Activated CD8-positive, alpha-beta memory T cell treated with anti-CD3 and anti-CD28 coated beads, Interleukin-2, amount 10 ng/mL, durations not matched to agents 7 days and 5 days (primary cell): ENCODE measurements at regions not wholly inside any gene's neighbourhood (a gene's known extent, or its start where the extent isn't known, plus 50 kb on each side); places are given as distances from the start of the nearest gene placed in this dataset.

Source experiments
- ATAC-seq: fragments of 150-1000 bp; cut with Tn5 transposase; one replicate; pipeline ENCODE4 v1.10.0; 2021; ENCODE audit warnings: moderate library complexity
- CTCF ChIA-PET: fragments of 350-600 bp; sonication (Branson Sonifier 250); formaldehyde crosslinking; loops from one replicate; lab custom pipeline; 2021; ENCODE audit warnings: antibody characterized with exemption; lab: Charles Lee
- DNase-seq: peaks from one replicate; pipeline ENCODE4 v3.0.0-alpha.2; 2020
- H3K27ac Mint-ChIP-seq: one replicate; pipeline ENCODE4 v1.8.0; 2021; ENCODE audit warnings: mild to moderate bottlenecking, mixed read lengths
- H3K27me3 Mint-ChIP-seq: one replicate; pipeline ENCODE4 v1.8.0; 2021; ENCODE audit warnings: mixed read lengths
- H3K36me3 Mint-ChIP-seq: one replicate; pipeline ENCODE4 v1.8.0; 2021; ENCODE audit warnings: mild to moderate bottlenecking, mixed read lengths
- H3K4me1 Mint-ChIP-seq: one replicate; pipeline ENCODE4 v1.8.0; 2021; ENCODE audit warnings: mixed read lengths
- H3K4me3 Mint-ChIP-seq: one replicate; pipeline ENCODE4 v1.8.0; 2021; ENCODE audit warnings: mild to moderate bottlenecking, moderate library complexity, mixed read lengths
- H3K9me3 Mint-ChIP-seq: one replicate; pipeline ENCODE4 v1.8.0; 2022; ENCODE audit warnings: low read depth, mixed read lengths

DNA sequence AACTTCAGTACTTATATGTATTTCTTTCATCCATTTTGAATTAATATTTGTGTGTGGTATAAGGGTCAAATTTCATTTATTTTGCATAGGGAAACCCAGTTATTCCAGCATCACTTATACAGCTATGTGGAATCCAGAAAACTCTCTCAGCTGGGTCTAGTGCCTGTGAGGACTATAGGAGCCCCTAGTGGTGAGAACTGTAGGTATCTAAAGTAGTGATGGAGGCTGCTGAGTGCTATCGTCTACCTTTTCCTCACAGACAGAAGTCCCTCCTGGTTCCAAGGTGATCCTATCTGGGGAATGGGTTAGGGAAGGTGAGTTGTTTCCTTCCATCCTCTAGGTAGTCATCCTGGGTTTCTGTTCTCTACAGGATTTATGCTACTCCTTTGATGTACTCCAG lies 352.0 kb upstream of the C1orf87 start:
- DNase-seq, result no peak
- Mint-ChIP-seq H3K27me3 (no peaks in the 10 kb centered on the region), H3K4me3 (no peak overlapping the region), H3K27ac (no peak overlapping the region), H3K9me3 (no peaks in the 10 kb centered on the region), H3K36me3 (no peaks in the 10 kb centered on the region), H3K4me1 (no peaks in the 10 kb centered on the region)
- ATAC-seq, result no peak
- CTCF ChIA-PET, result no interaction called here

DNA sequence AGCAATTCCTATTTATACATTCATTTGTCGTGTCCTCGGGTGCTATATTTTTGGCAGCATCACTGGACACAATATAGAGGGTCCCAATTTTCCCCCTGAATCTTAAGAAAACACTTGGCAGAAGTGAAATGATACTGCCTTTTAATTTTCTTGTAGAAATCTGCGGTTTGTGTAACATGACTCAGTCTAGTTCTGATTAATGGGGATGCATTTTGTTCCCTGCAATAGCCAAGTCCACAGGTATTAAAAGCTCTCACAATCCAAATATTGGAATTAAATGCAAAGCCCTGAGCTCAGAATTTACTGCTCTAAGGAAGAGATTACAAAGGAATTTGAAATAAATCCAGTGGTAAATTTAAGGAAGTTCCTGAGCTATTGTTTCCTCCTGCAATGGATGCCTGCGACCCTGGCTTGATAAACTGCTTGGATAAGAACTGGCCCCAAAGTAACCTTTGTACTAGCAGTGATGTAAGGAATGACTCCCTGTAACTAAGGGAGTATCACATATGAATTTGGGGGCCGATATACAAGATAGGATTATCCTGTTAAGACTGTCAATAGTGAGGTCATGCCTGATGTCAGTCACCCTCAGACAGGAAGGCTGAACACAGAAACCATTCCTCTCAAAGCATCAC lies 349.7 kb upstream of the C1orf87 start:
- Mint-ChIP-seq H3K4me3 (no peak overlapping the region), H3K27ac (no peak overlapping the region), H3K9me3 (no peaks in the 10 kb centered on the region), H3K27me3 (no peaks in the 10 kb centered on the region), H3K36me3 (no peaks in the 10 kb centered on the region), H3K4me1 (no peaks in the 10 kb centered on the region)
- DNase-seq (no peak), ATAC-seq (no peak)
- CTCF ChIA-PET, result no interaction called here

DNA sequence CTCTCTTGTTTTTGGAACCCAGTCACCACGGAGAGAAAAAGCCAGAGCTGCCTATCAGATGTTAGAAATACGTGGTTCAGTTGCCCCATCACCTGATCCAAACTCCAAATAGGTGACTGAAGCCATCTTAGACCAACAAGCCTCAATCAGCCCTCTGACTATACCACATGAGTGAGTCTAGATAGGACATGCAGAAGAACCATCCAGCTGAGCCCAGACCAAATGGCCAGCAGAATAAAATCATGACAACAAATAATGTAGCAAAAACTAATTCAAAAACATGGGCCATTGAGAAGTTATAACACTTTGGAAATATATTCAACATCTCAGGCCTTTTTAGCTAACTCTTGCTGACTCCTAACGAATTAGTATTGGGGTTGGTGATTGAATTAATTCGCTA lies 348.4 kb upstream of the C1orf87 start:
- no peak overlapping the region for H3K27ac Mint-ChIP-seq
- CTCF ChIA-PET, result no interaction called here
- H3K27me3 Mint-ChIP-seq, result no peaks in the 10 kb centered on the region
- DNase-seq (no peak), ATAC-seq (no peak)
- no peaks in the 10 kb centered on the region for H3K9me3 Mint-ChIP-seq
- H3K36me3 Mint-ChIP-seq, result no peaks in the 10 kb centered on the region
- H3K4me1 Mint-ChIP-seq, result no peaks in the 10 kb centered on the region
- H3K4me3 Mint-ChIP-seq, result no peak overlapping the region

DNA sequence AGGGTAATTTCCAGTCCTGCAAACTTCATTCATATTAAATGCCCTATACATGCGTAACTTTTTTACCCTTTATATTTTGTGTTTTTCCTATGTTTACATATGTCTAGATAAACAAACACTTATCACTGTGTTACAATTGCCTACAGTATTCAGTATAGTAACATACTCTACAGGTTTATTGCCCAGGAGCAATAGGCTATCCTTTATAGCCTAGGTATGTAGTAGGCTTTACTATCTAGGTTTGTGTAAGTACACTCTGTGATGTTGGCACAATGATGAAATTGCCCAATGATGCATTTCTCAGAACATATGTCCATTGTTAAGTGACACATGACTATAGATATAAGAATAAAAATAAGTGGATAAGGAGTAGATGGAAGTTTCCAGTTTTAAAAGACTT lies 345.5 kb upstream of the C1orf87 start:
- no peak for DNase-seq
- Mint-ChIP-seq H3K27me3 (no peaks in the 10 kb centered on the region), H3K9me3 (no peaks in the 10 kb centered on the region), H3K36me3 (no peaks in the 10 kb centered on the region), H3K4me3 (no peak overlapping the region), H3K27ac (no peak overlapping the region), H3K4me1 (no peaks in the 10 kb centered on the region)
- CTCF ChIA-PET, result no interaction called here
- ATAC-seq, result no peak

DNA sequence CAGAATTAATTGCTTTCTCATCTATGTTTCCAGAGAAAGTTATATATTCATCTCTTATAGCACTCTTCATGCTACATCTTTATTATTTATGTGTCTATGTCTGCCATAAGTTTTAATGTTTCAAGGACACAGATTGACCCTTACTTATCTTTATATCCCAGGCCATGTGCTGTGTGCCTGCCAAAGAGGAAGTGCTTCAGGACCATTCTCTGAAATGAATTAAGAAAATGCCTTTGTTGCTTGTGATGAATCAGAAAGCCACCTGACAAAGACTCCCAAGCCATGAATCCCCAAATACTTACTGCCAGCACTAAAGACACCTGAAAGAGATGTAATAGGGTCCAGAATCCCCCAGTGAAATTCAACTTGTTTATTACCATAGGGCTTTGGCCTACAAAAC lies 342.1 kb upstream of the C1orf87 start:
- Mint-ChIP-seq H3K4me1 (no peaks in the 10 kb centered on the region), H3K4me3 (no peak overlapping the region), H3K27me3 (no peaks in the 10 kb centered on the region), H3K9me3 (no peaks in the 10 kb centered on the region), H3K36me3 (no peaks in the 10 kb centered on the region), H3K27ac (no peak overlapping the region)
- CTCF ChIA-PET, result no interaction called here
- DNase-seq, result no peak
- no peak for ATAC-seq

DNA sequence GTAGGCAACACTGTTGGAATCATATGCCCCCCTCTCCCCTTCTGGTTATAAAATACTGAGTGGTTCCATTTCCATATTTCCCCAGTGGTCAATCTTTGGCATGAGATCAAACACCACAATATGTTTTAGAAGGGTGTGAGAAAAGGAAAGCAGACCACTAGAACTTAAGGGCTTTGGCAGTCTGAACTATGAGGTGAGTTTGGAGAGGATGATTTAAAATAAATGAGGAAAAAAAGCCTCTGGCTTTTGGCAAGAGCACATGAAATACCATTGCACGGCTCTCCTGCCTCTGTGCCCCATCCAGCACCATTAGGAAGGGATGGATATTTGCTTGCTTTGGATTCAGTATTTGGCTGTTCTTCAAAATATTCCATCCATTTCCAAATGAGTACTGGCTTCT lies 339.5 kb upstream of the C1orf87 start:
- Mint-ChIP-seq H3K27ac (no peak overlapping the region), H3K4me1 (no peaks in the 10 kb centered on the region), H3K4me3 (no peak overlapping the region), H3K9me3 (no peaks in the 10 kb centered on the region), H3K36me3 (no peaks in the 10 kb centered on the region), H3K27me3 (no peaks in the 10 kb centered on the region)
- ATAC-seq, result no peak
- CTCF ChIA-PET, result no interaction called here
- DNase-seq, result no peak

DNA sequence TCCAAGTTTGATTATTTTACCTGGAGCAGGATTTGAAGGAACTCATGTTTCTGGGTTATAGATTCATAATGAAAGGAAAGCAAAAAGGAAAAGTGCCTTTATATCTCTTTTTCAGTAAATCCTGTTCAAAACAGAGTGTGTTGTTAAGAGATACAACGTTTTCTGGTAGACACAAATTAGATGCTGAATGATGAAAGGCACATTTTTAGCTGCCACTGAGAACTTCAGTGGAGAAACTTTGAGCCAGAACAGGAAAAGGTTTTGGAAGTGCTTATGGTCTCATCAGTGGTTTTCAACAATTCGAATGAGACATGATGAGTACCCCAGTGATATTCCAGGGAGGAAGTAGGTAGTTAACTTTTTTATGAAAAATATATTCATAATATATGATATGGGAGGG lies 338.0 kb upstream of the C1orf87 start:
- no peaks in the 10 kb centered on the region for H3K4me1 Mint-ChIP-seq
- DNase-seq (no peak), ATAC-seq (no peak)
- no peak overlapping the region for H3K27ac Mint-ChIP-seq
- no peak overlapping the region for H3K4me3 Mint-ChIP-seq
- H3K9me3 Mint-ChIP-seq, result no peaks in the 10 kb centered on the region
- H3K27me3 Mint-ChIP-seq, result no peaks in the 10 kb centered on the region
- CTCF ChIA-PET, result no interaction called here
- no peaks in the 10 kb centered on the region for H3K36me3 Mint-ChIP-seq

DNA sequence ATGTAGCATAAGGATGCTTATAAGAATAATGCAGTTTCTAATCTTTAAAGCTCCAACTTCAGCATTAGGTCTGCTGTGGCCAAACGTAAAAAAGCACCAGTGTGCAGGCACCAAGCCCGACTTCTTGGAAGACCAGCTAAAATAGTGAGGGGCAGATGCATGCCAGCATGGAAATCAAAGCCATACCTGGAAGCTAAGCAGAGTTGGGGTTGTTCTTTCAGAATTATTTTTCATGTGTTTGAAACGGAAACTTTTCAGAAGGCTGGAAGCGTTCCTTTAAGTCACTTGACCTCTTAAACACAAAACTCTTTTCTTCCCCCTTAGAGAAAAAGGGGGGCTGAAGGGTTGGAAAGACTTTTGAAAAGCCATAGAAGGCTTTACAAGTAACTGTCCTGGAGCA lies 329.2 kb upstream of the C1orf87 start:
- DNase-seq, result no peak
- Mint-ChIP-seq H3K9me3 (no peaks in the 10 kb centered on the region), H3K27me3 (no peaks in the 10 kb centered on the region), H3K27ac (no peak overlapping the region), H3K4me3 (no peak overlapping the region), H3K4me1 (no peaks in the 10 kb centered on the region), H3K36me3 (no peaks in the 10 kb centered on the region)
- ATAC-seq, result no peak
- CTCF ChIA-PET, result no interaction called here

DNA sequence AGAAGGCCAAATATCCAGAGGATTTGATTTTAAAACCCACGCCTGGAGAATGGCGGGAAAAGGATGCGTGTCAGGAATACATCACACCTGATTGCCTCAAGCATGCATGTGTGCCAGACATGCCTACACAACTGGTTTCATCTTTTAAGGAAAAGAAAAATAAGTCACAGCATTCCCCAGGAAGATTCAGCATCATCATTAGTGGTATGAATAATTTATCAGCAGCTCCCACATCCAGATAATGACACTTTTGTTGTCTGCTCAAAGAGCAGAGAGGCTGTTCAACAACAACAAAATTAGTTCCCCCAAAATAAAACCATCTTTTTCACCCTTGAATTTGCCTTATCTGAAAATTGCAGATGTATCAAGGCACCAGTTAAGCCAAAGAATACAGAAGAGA lies 328.6 kb upstream of the C1orf87 start:
- CTCF ChIA-PET, result no interaction called here
- no peak for ATAC-seq
- Mint-ChIP-seq H3K36me3 (no peaks in the 10 kb centered on the region), H3K27me3 (no peaks in the 10 kb centered on the region), H3K4me3 (no peak overlapping the region), H3K9me3 (no peaks in the 10 kb centered on the region), H3K27ac (no peak overlapping the region), H3K4me1 (no peaks in the 10 kb centered on the region)
- DNase-seq, result no peak

DNA sequence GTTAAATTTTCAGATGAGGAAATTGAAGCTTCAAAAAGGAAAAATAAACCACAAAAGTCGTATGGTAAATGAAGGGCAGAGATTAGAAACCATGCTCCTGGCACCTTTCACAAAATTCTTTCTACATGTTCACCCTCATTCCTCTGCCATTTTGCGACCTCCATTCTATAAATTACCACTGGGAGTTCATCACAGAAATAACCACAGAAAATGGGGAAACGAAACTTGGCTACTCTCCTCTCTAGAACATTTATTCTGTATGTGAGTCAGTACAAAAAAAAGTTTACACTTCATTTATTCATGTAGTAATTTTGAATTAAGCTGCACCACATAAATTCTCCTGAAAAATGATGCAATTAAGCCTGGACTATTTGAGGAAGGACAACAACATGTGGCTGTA lies 320.9 kb upstream of the C1orf87 start:
- H3K4me3 Mint-ChIP-seq, result no peak overlapping the region
- ATAC-seq, result no peak
- no peaks in the 10 kb centered on the region for H3K36me3 Mint-ChIP-seq
- H3K9me3 Mint-ChIP-seq, result no peaks in the 10 kb centered on the region
- no peaks in the 10 kb centered on the region for H3K4me1 Mint-ChIP-seq
- DNase-seq, result no peak
- no peaks in the 10 kb centered on the region for H3K27me3 Mint-ChIP-seq
- no peak overlapping the region for H3K27ac Mint-ChIP-seq
- CTCF ChIA-PET, result no interaction called here

DNA sequence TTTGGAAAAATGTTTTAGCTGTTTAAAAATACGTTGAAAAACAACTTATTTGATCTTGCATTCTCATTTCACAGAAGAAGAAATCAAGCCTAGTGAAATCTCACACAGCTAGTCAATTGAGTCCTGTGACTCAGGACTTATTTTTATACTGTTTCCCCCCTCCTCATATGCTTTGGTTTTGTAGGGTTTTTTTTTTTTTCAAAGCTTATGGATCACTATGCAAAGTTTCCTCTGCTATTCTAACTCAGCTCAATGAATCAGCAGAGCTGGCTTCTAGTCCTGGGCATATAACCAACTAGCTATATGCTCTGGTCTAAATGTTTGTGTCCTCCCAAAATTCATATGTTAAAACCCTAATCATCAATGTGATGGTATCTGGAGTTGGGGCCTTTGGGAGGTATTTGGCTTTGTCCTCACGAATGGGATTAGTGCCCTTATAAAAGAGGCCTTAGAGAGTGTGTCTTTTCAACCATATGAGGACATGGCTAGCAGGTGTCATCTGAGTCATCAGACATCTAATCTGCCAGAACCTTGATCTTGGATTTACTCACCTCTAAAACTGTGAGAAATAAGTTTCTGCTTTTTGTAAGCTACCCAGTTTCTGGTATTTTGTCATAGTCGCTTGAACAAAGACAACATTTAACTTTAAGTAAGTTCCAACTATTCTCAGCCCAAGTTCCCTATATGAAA lies 317.2 kb upstream of the C1orf87 start:
- H3K4me3 Mint-ChIP-seq, result no peak overlapping the region
- DNase-seq, result no peak
- CTCF ChIA-PET, result no interaction called here
- no peak for ATAC-seq
- no peaks in the 10 kb centered on the region for H3K27me3 Mint-ChIP-seq
- no peak overlapping the region for H3K27ac Mint-ChIP-seq
- no peaks in the 10 kb centered on the region for H3K36me3 Mint-ChIP-seq
- no peaks in the 10 kb centered on the region for H3K4me1 Mint-ChIP-seq
- no peaks in the 10 kb centered on the region for H3K9me3 Mint-ChIP-seq

DNA sequence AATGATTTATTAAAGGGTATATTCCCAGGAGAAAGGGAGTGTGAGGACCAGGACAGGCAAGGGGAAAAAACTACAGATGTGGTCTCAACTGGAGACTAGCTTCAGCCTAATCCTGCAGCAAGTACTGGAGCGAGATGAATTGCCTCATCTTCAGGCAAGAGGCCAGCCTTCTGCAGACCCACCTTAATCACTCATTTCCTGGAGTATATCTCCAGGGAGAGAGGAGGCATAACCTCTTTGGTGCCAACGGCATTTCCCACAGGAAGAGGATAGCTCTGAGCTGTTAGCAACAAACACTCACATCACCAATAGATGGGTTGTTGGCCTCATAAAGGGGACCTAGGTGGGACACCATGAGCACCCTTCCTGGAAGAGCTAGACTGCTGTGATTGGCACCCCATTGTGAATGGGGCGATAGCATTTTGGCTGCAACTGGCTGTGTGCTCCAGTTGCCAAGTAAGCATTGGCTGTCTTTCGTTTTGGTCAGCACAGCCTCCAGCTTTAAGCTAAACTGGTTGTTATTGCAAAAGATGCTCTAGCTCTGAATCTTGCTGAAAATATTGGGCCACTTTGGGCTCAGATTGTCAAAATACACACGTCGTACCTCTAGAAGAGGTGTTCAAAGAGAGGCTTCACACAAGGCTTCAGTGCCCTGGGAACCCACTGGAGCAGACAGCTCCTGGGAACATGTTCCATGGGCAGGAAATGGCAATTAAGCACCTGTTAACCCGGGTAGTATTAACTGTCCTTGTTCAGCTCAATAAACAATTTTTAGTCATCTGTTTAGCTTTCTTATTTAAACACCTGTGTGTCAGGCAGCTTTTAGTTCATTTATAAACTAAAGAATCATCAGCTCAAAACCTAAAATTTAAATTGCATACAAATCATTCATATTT lies 314.8 kb upstream of the C1orf87 start:
- CTCF ChIA-PET, result no interaction called here
- Mint-ChIP-seq H3K27me3 (no peaks in the 10 kb centered on the region), H3K27ac (no peak overlapping the region), H3K36me3 (no peaks in the 10 kb centered on the region), H3K4me3 (no peak overlapping the region), H3K4me1 (no peaks in the 10 kb centered on the region), H3K9me3 (no peaks in the 10 kb centered on the region)
- ATAC-seq, result no peak
- no peak for DNase-seq

DNA sequence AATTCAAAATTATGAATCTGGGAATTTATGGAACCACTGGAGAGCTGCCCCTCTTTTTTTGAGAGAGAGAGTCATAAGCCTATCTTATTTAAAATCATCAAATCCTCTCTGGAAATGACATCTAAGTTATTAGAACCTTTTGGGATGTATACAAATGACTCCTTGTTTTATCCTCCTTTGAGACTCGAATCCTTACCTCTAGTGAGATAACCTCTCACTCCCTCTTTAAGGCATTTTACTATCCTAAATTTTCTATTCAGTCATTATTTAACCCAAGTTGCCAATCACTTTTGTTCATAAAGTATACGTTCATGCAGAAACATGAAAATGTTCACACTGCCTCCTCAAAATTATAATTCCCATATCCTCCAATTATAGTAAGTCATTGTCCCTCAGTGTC lies 313.6 kb upstream of the C1orf87 start:
- CTCF ChIA-PET, result no interaction called here
- H3K27me3 Mint-ChIP-seq, result no peaks in the 10 kb centered on the region
- no peaks in the 10 kb centered on the region for H3K9me3 Mint-ChIP-seq
- no peaks in the 10 kb centered on the region for H3K36me3 Mint-ChIP-seq
- ATAC-seq, result no peak
- H3K4me1 Mint-ChIP-seq, result no peaks in the 10 kb centered on the region
- H3K27ac Mint-ChIP-seq, result no peak overlapping the region
- no peak for DNase-seq
- H3K4me3 Mint-ChIP-seq, result no peak overlapping the region

DNA sequence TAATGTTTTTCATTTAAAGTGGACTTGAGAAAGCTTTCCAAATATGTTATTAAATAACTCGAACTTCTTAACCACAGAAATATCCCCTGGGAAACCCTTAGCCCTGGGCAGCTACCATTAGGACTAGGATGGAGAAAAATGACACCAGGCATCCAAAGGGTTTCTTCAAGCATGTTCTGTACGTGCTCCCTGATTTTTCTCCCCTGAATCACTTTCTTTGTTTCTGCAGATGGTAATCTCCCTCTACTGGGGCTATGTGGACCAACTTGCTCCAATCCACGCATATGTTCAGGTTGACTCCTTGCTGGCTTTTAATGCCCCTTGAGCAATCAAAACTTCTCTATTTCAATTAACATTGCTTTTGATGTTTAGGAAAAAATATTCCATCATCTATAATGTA lies 312.7 kb upstream of the C1orf87 start:
- Mint-ChIP-seq H3K4me1 (no peaks in the 10 kb centered on the region), H3K36me3 (no peaks in the 10 kb centered on the region), H3K9me3 (no peaks in the 10 kb centered on the region), H3K27ac (no peak overlapping the region), H3K4me3 (no peak overlapping the region), H3K27me3 (no peaks in the 10 kb centered on the region)
- DNase-seq (no peak), ATAC-seq (no peak)
- CTCF ChIA-PET, result no interaction called here
